Endothelial cell of umbilical vein (primary cell): ENCODE measurements at regions not wholly inside any gene's neighbourhood (a gene's known extent, or its start where the extent isn't known, plus 50 kb on each side); places are given as distances from the start of the nearest gene placed in this dataset.

Experiments used
- BruUV-seq: library from RNA; stranded (reverse); fragments of 400-500 nt; replicated peaks from 2 replicates; lab custom pipeline; 2021; lab: Mats Ljungman, UMichigan
- CTCF ChIA-PET: fragments of 300-600, 350-600 bp; sonication (Branson Sonifier 250); formaldehyde crosslinking; loops from one replicate; lab custom pipeline; 2021; ENCODE audit warnings: antibody characterized with exemption, inconsistent platforms; lab: Charles Lee
- POLR2A ChIA-PET: fragments of 300-600, 350-600 bp; sonication (Branson Sonifier 250); formaldehyde crosslinking; loops from one replicate; lab custom pipeline; 2021; ENCODE audit warnings: antibody characterized with exemption, inconsistent platforms; lab: Charles Lee
- DNase-seq: peaks from one replicate; pipeline ENCODE4 v3.0.0-alpha.2; 2011; ENCODE audit warnings: low read depth, low spot score
- FAIRE-seq: peaks from 2 replicates; lab custom pipeline; 2011; peaks lifted over from hg19 to GRCh38; lab: Jason Lieb, UNC
- H2AFZ ChIP-seq: 2 replicates; pipeline ENCODE4 v1.6.0; 2012; ENCODE audit warnings: low read depth, low read length, control low read depth, inconsistent platforms
- H3K27ac ChIP-seq: 2 replicates; pipeline ENCODE4 v1.5.1; 2011; ENCODE audit warnings: low read depth, mild to moderate bottlenecking, control low read depth, low read length, moderate library complexity; ENCODE audit not compliant: insufficient read depth
- H3K27me3 ChIP-seq, 2 experiments: 2 replicates each; pipeline versions ENCODE4 v1.6.0 to v1.6.1; 2011; ENCODE audit warnings: low read length in 2 of 2, mixed read lengths in 1 of 2; ENCODE audit not compliant: control insufficient read depth in 2 of 2, insufficient read depth in 2 of 2
- H3K36me3 ChIP-seq, 2 experiments: 2 replicates in 1 of 2; 3 replicates in 1 of 2; pipeline ENCODE4 v1.5.1; 2011; ENCODE audit warnings: low read length in 2 of 2, mild to moderate bottlenecking in 1 of 2, moderate library complexity in 1 of 2; ENCODE audit not compliant: control insufficient read depth in 2 of 2, insufficient read depth in 2 of 2; ENCODE audit errors: extremely low read depth in 1 of 2
- H3K4me1 ChIP-seq: 3 replicates; pipeline ENCODE4 v1.5.1; 2011; ENCODE audit warnings: mild to moderate bottlenecking, low read length; ENCODE audit not compliant: control insufficient read depth, insufficient read depth; ENCODE audit errors: extremely low read depth
- H3K4me2 ChIP-seq: 2 replicates; pipeline ENCODE4 v1.6.1; 2011; ENCODE audit warnings: low read length, control low read depth, mixed read lengths; ENCODE audit not compliant: insufficient read depth
- H3K4me3 ChIP-seq, 3 experiments: fragments of 200-600 bp in 1 of 3; sonication (generic), shearing (Covaris generic) in 1 of 3; replicated peaks in 1 of 3; 2 replicates each; pipeline ENCODE4 v1.5.1; 2011 to 2016; ENCODE audit warnings: control low read depth in 3 of 3, low read length in 3 of 3, mild to moderate bottlenecking in 2 of 3, inconsistent platforms in 1 of 3, low read depth in 1 of 3, moderate library complexity in 1 of 3; ENCODE audit not compliant: insufficient read depth in 1 of 3
- H3K79me2 ChIP-seq: 2 replicates; pipeline ENCODE4 v1.6.0; 2012; ENCODE audit warnings: low read length, inconsistent platforms; ENCODE audit not compliant: control insufficient read depth, insufficient read depth
- H3K9ac ChIP-seq: replicated peaks from 2 replicates; pipeline ENCODE3; 2011; ENCODE audit warnings: low read length, control low read depth; ENCODE audit not compliant: insufficient read depth; ENCODE audit errors: extremely low read depth
- H3K9me1 ChIP-seq: replicated peaks from 3 replicates; pipeline ENCODE4 v1.6.0; 2011; ENCODE audit warnings: mild to moderate bottlenecking, low read length; ENCODE audit not compliant: control insufficient read depth, insufficient read depth; ENCODE audit errors: extremely low read depth
- H3K9me3 ChIP-seq: replicated peaks from 2 replicates; pipeline ENCODE4 v1.5.1; 2012; ENCODE audit warnings: low read length, inconsistent platforms; ENCODE audit not compliant: control insufficient read depth, insufficient read depth
- H4K20me1 ChIP-seq: replicated peaks from 2 replicates; pipeline ENCODE3; 2011; ENCODE audit warnings: mild to moderate bottlenecking, low read length; ENCODE audit not compliant: control insufficient read depth, insufficient read depth; ENCODE audit errors: extremely low read depth
- CTCF ChIP-seq, 2 donors: IDR thresholded peaks; 1 replicate in 1 of 2; 2 replicates in 1 of 2; pipeline ENCODE4 v1.5.1; 2011; ENCODE audit warnings: low read length in 2 of 2, mild to moderate bottlenecking in 2 of 2, moderate library complexity in 2 of 2, control low read depth in 1 of 2, inconsistent platforms in 1 of 2, low read depth in 1 of 2; ENCODE audit not compliant: insufficient read depth in 1 of 2; ENCODE audit errors: extremely low read depth in 1 of 2
- EZH2 ChIP-seq: IDR thresholded peaks from 2 replicates; pipeline ENCODE4 v1.6.1; 2012; ENCODE audit warnings: borderline replicate concordance, low read depth, mild to moderate bottlenecking, moderate library complexity, low read length, inconsistent platforms; ENCODE audit not compliant: severe bottlenecking
- FOS ChIP-seq: IDR thresholded peaks from 2 replicates; pipeline ENCODE4 v1.6.1; 2011; ENCODE audit warnings: mild to moderate bottlenecking, low read length, moderate library complexity, borderline replicate concordance; ENCODE audit not compliant: insufficient read depth
- GATA2 ChIP-seq: IDR thresholded peaks from 2 replicates; pipeline ENCODE4 v1.7.0; 2011; ENCODE audit warnings: low read depth, mild to moderate bottlenecking, moderate library complexity, mixed read lengths, low read length; ENCODE audit not compliant: insufficient read length, insufficient read depth
- JUN ChIP-seq: IDR thresholded peaks from 2 replicates; pipeline ENCODE4 v1.6.1; 2011; ENCODE audit warnings: borderline replicate concordance, low read depth; ENCODE audit not compliant: insufficient read length, insufficient read depth
- MAX ChIP-seq: IDR thresholded peaks from 2 replicates; pipeline ENCODE4 v1.6.1; 2011; ENCODE audit not compliant: insufficient read depth, insufficient read length
- MYC ChIP-seq: IDR thresholded peaks from one replicate; pipeline ENCODE4 v1.6.1; 2011; ENCODE audit warnings: mild to moderate bottlenecking, low read depth, low read length
- POLR2A ChIP-seq: IDR thresholded peaks from 2 replicates; pipeline ENCODE4 v1.6.1; 2012; ENCODE audit warnings: low read depth, mild to moderate bottlenecking, control low read depth, low read length
- POLR2AphosphoS5 ChIP-seq: IDR thresholded peaks from 2 replicates; pipeline ENCODE4 v1.6.1; 2012; ENCODE audit warnings: low read depth, mild to moderate bottlenecking, control low read depth, low read length, moderate library complexity; ENCODE audit not compliant: insufficient read depth
- dilution Hi-C: fragments of 300-500 bp; cut with MboI; formaldehyde crosslinking; loops from one replicate; pipeline ENCODE4 v1.15.0; 2019; ENCODE audit warnings: low sequenced_read_pairs; ENCODE audit not compliant: extremely low pct_ligation_motif_present
- intact Hi-C: fragments of 100-400 bp; cut with micrococcal nuclease; formaldehyde crosslinking; loops from one replicate; pipeline ENCODE4 v1.10.0; 2022

GRCh38 chr10:44567471-44567870 is 182.6 kb upstream of the CXCL12 start:
- H3K9me1 ChIP-seq, result no peaks in the 10 kb centered on the region
- no peaks in the 10 kb centered on the region for H3K27me3 ChIP-seq
- dilution Hi-C loops, result no loop called here
- H3K9ac ChIP-seq, result no peak overlapping the region
- no peaks in the 10 kb centered on the region for H3K9me3 ChIP-seq
- no peak overlapping the region for H3K27ac ChIP-seq
- FAIRE-seq (no peak), DNase-seq (no peak)
- H3K4me1 ChIP-seq, result peaks cover 18% of the 10 kb centered on the region
- no peaks in the 10 kb centered on the region for H3K79me2 ChIP-seq
- H4K20me1 ChIP-seq, result no peaks in the 10 kb centered on the region
- no peaks in the 10 kb centered on the region for H3K36me3 ChIP-seq
- no TSS peak for BruUV-seq
- no peak overlapping the region for H3K4me2 ChIP-seq
- H2AFZ ChIP-seq, result no peak overlapping the region
- ChIA-PET CTCF (interaction anchor here (0.7 kb wide), 1 partner anchor 28 kb away, joined by 3 read pairs; no protein-coding TSS in a partner anchor), POLR2A (no interaction called here)
- H3K4me3 ChIP-seq, result no peak overlapping the region
- intact Hi-C loops, result loop anchor here (10.0 kb wide), 1 partner anchor 287 kb away; no protein-coding TSS in a partner anchor
- TF ChIP-seq POLR2A (no peak), GATA2 (no peak), EZH2 (no peak), MYC (no peak), POLR2AphosphoS5 (no peak), MAX (no peak), CTCF (IDR thresholded peaks at IDR 0.05; ENCODE audit: extremely low read depth in 1 of 2, insufficient read depth in 1 of 2, low read depth in 1 of 2, low read length in 2 of 2) (no peak), FOS (no peak), JUN (no peak)
